ENCODE measurements at regions not wholly inside any gene's neighbourhood (a gene's known extent, or its start where the extent isn't known, plus 50 kb on each side); places are given as distances from the start of the nearest gene placed in this dataset.

DNA sequence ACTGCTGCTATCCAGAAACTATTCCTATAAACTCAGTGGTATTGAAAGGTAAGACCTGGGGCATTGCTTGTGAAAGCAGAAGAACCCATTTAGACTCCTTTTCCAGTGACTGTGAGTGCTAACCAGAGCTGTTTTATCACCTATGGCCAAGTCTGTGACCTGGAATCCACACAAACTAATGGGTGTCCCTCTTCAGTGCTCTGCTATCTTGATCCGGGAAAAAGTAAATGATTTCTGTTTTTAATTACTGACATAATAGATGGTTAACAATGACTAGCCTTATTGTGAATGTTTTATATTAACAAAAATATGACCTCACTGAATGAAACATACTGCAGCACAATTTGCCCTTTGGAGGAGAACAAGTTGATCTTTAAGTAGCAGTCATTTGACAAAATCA is 251.6 kb upstream of the MC4R start:
- TF ChIP-seq POLR2A (IDR thresholded peaks at IDR 0.05; ENCODE audit: low read depth, low read length) = no peak
- TF ChIP-seq, protein P1, sequence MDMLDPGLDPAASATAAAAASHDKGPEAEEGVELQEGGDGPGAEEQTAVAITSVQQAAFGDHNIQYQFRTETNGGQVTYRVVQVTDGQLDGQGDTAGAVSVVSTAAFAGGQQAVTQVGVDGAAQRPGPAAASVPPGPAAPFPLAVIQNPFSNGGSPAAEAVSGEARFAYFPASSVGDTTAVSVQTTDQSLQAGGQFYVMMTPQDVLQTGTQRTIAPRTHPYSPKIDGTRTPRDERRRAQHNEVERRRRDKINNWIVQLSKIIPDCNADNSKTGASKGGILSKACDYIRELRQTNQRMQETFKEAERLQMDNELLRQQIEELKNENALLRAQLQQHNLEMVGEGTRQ (IDR thresholded peaks at IDR 0.05; ENCODE audit: low read depth, low read length) = no peak
- no peak for TF ChIP-seq MXI1 (IDR thresholded peaks at IDR 0.05; ENCODE audit: borderline replicate concordance, low read depth, low read length)
- no peak for TF ChIP-seq SMC3 (IDR thresholded peaks at IDR 0.05; ENCODE audit: low read depth, low read length)
- TF ChIP-seq RAD21 (IDR thresholded peaks at IDR 0.05; ENCODE audit: low read length) = no peak

All from IMR-90 (cell line).